GM13976 (cell line): ENCODE measurements at regions not wholly inside any gene's neighbourhood (a gene's known extent, or its start where the extent isn't known, plus 50 kb on each side); places are given as distances from the start of the nearest gene placed in this dataset.
A peak's percentile ranks its signal among the peaks of the same experiment; 100 is the strongest.

Experiments
- DNase-seq: peaks from one replicate; pipeline ENCODE4 v3.0.0; 2012; ENCODE audit warnings: low spot score
- in situ Hi-C: fragments of 300-500 bp; cut with MboI; formaldehyde crosslinking; loops from one replicate; pipeline ENCODE4 v1.12.0; 2022; ENCODE audit warnings: low sequenced_read_pairs, mixed read lengths, inconsistent platforms; ENCODE audit not compliant: unreplicated experiment
- TF ChIP-seq, protein P1 (sequence below): IDR thresholded peaks from 2 replicates; pipeline ENCODE4 v1.5.1; 2012; ENCODE audit warnings: borderline replicate concordance, mild to moderate bottlenecking; ENCODE audit not compliant: insufficient read depth; ENCODE audit errors: extremely low read depth, missing control alignments, control extremely low read depth

DNA sequence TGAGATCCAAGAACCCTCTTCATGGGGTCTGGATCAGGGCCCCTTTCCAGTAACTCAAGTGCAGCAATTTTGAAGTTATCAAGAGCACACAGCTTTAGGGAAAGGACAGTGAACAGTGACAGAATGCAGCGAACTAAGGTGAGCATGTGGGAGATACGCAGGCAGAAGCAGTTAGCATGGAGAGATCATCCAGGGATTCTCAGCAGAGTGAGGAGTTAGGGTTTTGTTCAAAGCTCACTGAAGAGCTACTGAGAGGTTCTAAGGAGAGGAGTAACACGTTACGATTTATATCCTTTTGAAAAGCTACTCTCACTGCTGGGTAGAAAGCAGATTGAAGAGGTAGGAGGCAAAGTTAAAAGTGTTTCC, 83.6 kb upstream of the MPP7 start:
- in situ Hi-C loops: loop anchor here (10.0 to 25.0 kb wide), 2 partner anchors 132 to 824 kb away; no protein-coding TSS in a partner anchor
- no peak for DNase-seq
- TF ChIP-seq, protein P1, sequence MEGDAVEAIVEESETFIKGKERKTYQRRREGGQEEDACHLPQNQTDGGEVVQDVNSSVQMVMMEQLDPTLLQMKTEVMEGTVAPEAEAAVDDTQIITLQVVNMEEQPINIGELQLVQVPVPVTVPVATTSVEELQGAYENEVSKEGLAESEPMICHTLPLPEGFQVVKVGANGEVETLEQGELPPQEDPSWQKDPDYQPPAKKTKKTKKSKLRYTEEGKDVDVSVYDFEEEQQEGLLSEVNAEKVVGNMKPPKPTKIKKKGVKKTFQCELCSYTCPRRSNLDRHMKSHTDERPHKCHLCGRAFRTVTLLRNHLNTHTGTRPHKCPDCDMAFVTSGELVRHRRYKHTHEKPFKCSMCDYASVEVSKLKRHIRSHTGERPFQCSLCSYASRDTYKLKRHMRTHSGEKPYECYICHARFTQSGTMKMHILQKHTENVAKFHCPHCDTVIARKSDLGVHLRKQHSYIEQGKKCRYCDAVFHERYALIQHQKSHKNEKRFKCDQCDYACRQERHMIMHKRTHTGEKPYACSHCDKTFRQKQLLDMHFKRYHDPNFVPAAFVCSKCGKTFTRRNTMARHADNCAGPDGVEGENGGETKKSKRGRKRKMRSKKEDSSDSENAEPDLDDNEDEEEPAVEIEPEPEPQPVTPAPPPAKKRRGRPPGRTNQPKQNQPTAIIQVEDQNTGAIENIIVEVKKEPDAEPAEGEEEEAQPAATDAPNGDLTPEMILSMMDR: no peak

DNA sequence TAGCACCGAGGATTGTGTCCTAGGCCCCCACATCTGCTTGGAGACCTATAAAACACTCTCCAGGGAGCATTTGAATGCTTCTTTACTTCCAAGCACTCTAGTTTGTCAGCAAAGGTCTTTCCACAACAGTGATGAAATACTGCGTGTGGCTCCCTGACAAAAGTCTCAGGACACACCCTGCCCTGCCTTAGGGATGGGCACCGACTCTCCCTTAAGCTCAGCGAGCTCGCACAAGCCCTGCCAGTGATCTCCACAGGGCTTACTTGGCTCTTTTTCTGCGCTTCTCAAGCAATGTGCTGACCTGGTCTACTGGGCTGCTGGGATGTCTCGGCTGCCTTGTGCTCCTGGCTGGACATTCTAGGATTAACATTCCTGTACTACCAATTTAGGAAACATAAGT, 84.3 kb upstream of the MPP7 start:
- no peak for DNase-seq
- in situ Hi-C loops: loop anchor here (10.0 to 25.0 kb wide), 2 partner anchors 132 to 825 kb away; no protein-coding TSS in a partner anchor
- TF ChIP-seq, protein P1: no peak

DNA sequence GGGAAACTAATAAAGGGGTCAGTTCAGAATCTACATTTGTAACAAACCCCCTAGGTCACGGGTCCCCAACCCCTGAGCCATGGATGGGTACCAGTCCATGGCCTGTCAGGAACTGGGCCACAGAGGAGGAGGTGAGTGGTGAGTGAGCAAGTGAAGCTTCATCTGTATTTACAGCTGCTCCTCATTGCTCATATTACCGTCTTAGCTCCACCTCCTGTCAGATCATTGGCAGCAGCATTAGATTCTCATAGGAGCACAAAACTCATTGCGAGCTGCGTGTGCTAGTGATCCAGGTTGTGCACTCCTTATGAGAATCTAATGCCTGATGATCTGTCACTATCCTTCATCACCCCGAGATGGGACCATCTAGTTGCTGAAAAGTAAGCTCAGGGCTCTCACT, 88.4 kb upstream of the MPP7 start:
- TF ChIP-seq, protein P1: no peak
- DNase-seq: no peak
- in situ Hi-C loops: loop anchor here (25.0 kb wide), 1 partner anchor 829 kb away; no protein-coding TSS in a partner anchor

DNA sequence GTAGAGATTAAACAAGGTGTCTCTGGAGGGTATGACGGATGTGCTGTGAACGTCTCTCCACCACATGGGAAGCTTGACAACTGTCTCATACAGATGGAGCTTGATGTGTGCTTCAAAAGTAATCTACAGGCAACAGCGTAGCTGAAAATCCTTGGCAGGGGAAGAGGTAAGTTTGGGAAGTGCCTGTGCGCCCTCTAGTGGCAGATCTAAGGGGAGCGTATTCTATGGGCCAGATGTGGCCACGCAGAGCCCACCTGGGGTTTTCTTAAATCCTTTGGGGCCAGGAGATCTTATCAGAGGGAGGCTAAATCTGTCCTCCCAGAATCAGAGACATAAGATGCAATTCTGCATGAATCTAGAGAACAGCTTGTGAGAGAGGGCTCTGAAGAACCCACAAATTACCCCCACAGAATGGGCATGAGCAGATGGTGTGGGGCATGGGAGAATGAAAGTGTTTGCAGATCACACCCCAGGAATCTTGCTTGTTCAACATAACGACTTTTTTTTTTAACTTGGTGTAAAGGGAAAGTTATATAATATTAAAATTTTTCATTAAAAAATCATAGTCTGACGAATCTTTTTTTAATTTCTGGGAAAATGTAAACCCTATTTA, 91.2 kb upstream of the MPP7 start:
- in situ Hi-C loops: loop anchor here (25.0 kb wide), 1 partner anchor 832 kb away; no protein-coding TSS in a partner anchor
- peak; percentile 45 for DNase-seq
- TF ChIP-seq, protein P1: peak; percentile 87

- no peak for DNase-seq
- in situ Hi-C loops: loop anchor here (25.0 kb wide), 1 partner anchor 834 kb away; no protein-coding TSS in a partner anchor
- TF ChIP-seq, protein P1: no peak
Measured at GRCh38 chr10:28396331-28396730, 93.5 kb upstream of the MPP7 start.

DNA sequence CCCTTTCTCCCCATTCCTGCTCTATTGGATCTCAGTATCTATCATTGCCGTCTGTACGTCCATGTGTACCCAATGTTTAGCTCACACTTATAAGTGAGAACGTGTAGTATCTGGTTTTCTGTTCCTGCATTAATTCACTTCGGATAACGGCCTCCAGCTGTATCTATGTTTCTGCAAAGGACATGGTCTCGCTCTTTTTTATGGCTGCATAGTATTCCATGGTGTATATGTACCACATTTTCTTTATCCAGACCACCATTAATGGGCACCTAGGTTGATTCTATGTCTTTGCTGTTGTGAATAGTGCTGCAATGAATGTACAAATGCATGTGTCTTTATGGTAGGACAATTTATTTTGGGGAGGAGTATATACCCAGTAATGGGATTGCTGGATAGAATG, 94.4 kb upstream of the MPP7 start:
- DNase-seq: no peak
- in situ Hi-C loops: loop anchor here (25.0 kb wide), 1 partner anchor 835 kb away; no protein-coding TSS in a partner anchor

More for the DNA sequence above, 94.4 kb upstream of the MPP7 start:
- TF ChIP-seq, protein P1: no peak
